Suprapubic skin (tissue), 3 donors: ENCODE measurements at regions not wholly inside any gene's neighbourhood (a gene's known extent, or its start where the extent isn't known, plus 50 kb on each side); places are given as distances from the start of the nearest gene placed in this dataset.

Experiments used
- EP300 ChIP-seq: sonication (generic); formaldehyde crosslinking; IDR thresholded peaks from one replicate; pipeline ENCODE4 v1.6.1; 2017; ENCODE audit warnings: antibody characterized with exemption
- POLR2A ChIP-seq, 2 donors: fragments of 450-650 bp; IDR thresholded peaks; one replicate each; pipeline ENCODE4 v1.6.1; 2017; ENCODE audit warnings: antibody characterized with exemption in 2 of 2, mild to moderate bottlenecking in 2 of 2, moderate library complexity in 2 of 2
- TF ChIP-seq, protein P1 (sequence below), 2 donors: fragments of 200-600 bp in 1 of 2; fragments of 450-650 bp in 1 of 2; sonication (generic) in 1 of 2; IDR thresholded peaks; one replicate each; pipeline ENCODE4 v1.5.1; 2016 to 2019; ENCODE audit warnings: antibody characterized with exemption in 2 of 2, mild to moderate bottlenecking in 1 of 2, moderate library complexity in 1 of 2

DNA sequence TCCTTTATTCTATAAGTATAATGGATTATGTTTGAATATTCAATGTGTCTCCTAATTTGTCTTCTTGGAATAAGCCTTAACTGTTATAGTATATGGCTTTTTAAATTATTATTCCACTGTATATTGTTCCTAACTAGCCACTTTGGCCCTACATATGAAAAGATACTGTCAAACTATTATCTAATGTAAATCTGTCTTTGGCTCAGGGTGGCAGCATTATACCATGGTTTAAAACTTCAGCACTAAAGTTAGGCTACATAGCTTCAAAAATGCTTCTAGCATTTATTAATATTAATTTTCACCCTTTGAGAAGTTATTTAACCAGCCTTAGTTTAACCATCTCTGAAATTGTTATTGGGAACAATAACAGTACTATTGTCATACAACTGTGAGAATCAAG lies 543.1 kb upstream of the MBL2 start:
- TF ChIP-seq POLR2A (IDR thresholded peaks at IDR 0.05) (no peak), EP300 (no peak)
- TF ChIP-seq, protein P1, sequence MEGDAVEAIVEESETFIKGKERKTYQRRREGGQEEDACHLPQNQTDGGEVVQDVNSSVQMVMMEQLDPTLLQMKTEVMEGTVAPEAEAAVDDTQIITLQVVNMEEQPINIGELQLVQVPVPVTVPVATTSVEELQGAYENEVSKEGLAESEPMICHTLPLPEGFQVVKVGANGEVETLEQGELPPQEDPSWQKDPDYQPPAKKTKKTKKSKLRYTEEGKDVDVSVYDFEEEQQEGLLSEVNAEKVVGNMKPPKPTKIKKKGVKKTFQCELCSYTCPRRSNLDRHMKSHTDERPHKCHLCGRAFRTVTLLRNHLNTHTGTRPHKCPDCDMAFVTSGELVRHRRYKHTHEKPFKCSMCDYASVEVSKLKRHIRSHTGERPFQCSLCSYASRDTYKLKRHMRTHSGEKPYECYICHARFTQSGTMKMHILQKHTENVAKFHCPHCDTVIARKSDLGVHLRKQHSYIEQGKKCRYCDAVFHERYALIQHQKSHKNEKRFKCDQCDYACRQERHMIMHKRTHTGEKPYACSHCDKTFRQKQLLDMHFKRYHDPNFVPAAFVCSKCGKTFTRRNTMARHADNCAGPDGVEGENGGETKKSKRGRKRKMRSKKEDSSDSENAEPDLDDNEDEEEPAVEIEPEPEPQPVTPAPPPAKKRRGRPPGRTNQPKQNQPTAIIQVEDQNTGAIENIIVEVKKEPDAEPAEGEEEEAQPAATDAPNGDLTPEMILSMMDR (IDR thresholded peaks at IDR 0.05): no peak
